Epithelial cell of proximal tubule (primary cell): ENCODE measurements at regions not wholly inside any gene's neighbourhood (a gene's known extent, or its start where the extent isn't known, plus 50 kb on each side); places are given as distances from the start of the nearest gene placed in this dataset.

Experiments
- DNase-seq: peaks from one replicate; pipeline ENCODE4 v3.0.0-alpha.2; 2011; ENCODE audit warnings: low read depth
- H3K4me3 ChIP-seq: 2 replicates; pipeline ENCODE4 v1.5.1; 2011; ENCODE audit warnings: low read depth, mild to moderate bottlenecking, low read length
- TF ChIP-seq, protein P1 (sequence below): conservative IDR thresholded peaks from 2 replicates; pipeline ENCODE4 v1.5.1; 2012; ENCODE audit warnings: low read depth, mild to moderate bottlenecking, low read length

DNA sequence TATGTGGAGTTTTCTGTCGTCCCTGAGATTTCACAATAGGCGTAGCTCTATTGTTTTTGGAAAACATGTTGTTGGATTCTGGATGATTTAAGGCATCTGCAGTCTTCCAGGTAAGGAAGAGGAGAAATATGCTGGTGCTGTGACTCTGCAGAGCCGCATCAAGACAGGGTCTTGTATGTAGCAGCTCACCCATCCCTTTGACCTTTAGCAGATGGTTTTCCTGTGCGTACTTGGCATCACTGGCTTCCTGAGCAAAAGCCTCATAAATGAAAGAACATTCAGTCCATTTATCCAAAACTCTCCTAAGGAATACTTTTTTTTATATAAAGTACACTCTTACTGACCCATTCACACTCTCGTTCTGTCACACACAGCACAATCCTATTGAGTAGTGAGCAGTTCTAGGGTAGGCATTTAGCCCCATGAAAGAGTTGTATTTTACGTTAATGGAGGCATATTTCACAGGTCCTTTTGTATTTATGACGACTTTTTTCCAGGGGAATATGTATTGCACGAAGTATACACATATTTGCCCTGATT, 443.9 kb downstream of the STK39 start:
- DNase-seq, result no peak
- H3K4me3 ChIP-seq, result no peak overlapping the region
- TF ChIP-seq, protein P1, sequence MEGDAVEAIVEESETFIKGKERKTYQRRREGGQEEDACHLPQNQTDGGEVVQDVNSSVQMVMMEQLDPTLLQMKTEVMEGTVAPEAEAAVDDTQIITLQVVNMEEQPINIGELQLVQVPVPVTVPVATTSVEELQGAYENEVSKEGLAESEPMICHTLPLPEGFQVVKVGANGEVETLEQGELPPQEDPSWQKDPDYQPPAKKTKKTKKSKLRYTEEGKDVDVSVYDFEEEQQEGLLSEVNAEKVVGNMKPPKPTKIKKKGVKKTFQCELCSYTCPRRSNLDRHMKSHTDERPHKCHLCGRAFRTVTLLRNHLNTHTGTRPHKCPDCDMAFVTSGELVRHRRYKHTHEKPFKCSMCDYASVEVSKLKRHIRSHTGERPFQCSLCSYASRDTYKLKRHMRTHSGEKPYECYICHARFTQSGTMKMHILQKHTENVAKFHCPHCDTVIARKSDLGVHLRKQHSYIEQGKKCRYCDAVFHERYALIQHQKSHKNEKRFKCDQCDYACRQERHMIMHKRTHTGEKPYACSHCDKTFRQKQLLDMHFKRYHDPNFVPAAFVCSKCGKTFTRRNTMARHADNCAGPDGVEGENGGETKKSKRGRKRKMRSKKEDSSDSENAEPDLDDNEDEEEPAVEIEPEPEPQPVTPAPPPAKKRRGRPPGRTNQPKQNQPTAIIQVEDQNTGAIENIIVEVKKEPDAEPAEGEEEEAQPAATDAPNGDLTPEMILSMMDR, result no peak

GRCh38 chr2:167794554-167795255, 452.7 kb downstream of the STK39 start:
- DNase-seq, result no peak

GRCh38 chr2:167793725-167794124, 453.7 kb downstream of the STK39 start:
- no peak overlapping the region for H3K4me3 ChIP-seq
- TF ChIP-seq, protein P1, result no peak
- no peak for DNase-seq

More at GRCh38 chr2:167794554-167795255, 452.7 kb downstream of the STK39 start:
- TF ChIP-seq, protein P1, result no peak
- no peak overlapping the region for H3K4me3 ChIP-seq

- no peak for DNase-seq
- no peak overlapping the region for H3K4me3 ChIP-seq
- TF ChIP-seq, protein P1, result no peak
These were observed 455.3 kb downstream of the STK39 start for GRCh38 chr2:167792126-167792525.

- DNase-seq, result no peak
- TF ChIP-seq, protein P1, result no peak
- no peak overlapping the region for H3K4me3 ChIP-seq
These were observed 456.5 kb downstream of the STK39 start for GRCh38 chr2:167790781-167791450.

- no peak for DNase-seq
- TF ChIP-seq, protein P1, result peak; percentile 11
These were observed 457.2 kb downstream of the STK39 start for GRCh38 chr2:167790189-167790588.

More at GRCh38 chr2:167790189-167790588, 457.2 kb downstream of the STK39 start:
- H3K4me3 ChIP-seq, result no peak overlapping the region
